Caco-2 (cell line): ENCODE measurements at regions not wholly inside any gene's neighbourhood (a gene's known extent, or its start where the extent isn't known, plus 50 kb on each side); places are given as distances from the start of the nearest gene placed in this dataset.

ENCODE experiments used
- BruUV-seq: library from RNA; stranded (reverse); fragments of 400-500 nt; replicated peaks from 2 replicates; lab custom pipeline; 2021; lab: Mats Ljungman, UMichigan
- CTCF ChIA-PET: fragments of 300-600 bp; sonication (Branson Sonifier 250); formaldehyde crosslinking; loops from one replicate; lab custom pipeline; 2022; ENCODE audit warnings: antibody characterized with exemption; lab: Charles Lee
- POLR2A ChIA-PET: fragments of 300-600 bp; sonication (Branson Sonifier 250); formaldehyde crosslinking; loops from one replicate; lab custom pipeline; 2022; ENCODE audit warnings: antibody characterized with exemption; lab: Charles Lee
- DNase-seq, 2 experiments: peaks; one replicate each; pipeline versions ENCODE4 v3.0.0 to v3.0.0-alpha.2; 2020 to 2022
- H3K27me3 ChIP-seq: replicated peaks from 2 replicates; pipeline ENCODE4 v1.6.0; 2011; ENCODE audit warnings: low read length; ENCODE audit not compliant: control insufficient read depth, insufficient read depth
- H3K36me3 ChIP-seq: 2 replicates; pipeline ENCODE4 v1.5.1; 2011; ENCODE audit warnings: low read length; ENCODE audit not compliant: control insufficient read depth, insufficient read depth
- H3K4me1 ChIP-seq: fragments of 250-450 bp; sonication (Bioruptor Pico); 2 replicates; pipeline ENCODE4 v1.5.1; 2020; ENCODE audit warnings: mild to moderate bottlenecking
- H3K4me3 ChIP-seq: 2 replicates; pipeline ENCODE4 v1.5.1; 2011; ENCODE audit warnings: low read depth, mild to moderate bottlenecking, control low read depth, low read length
- H3K9me3 ChIP-seq: fragments of 250-450 bp; sonication (Bioruptor Pico); 2 replicates; pipeline ENCODE4 v1.5.1; 2020; ENCODE audit warnings: mild to moderate bottlenecking, moderate library complexity
- H3K27ac Mint-ChIP-seq: one replicate; pipeline ENCODE4 v1.8.0; 2022; ENCODE audit warnings: mixed read lengths; ENCODE audit not compliant: unreplicated experiment
- H3K27me3 Mint-ChIP-seq: one replicate; pipeline ENCODE4 v1.8.0; 2022; ENCODE audit warnings: mixed read lengths; ENCODE audit not compliant: insufficient read depth, unreplicated experiment
- H3K36me3 Mint-ChIP-seq: one replicate; pipeline ENCODE4 v1.8.0; 2022; ENCODE audit warnings: mild to moderate bottlenecking, mixed read lengths; ENCODE audit not compliant: insufficient read depth, unreplicated experiment
- H3K4me1 Mint-ChIP-seq: one replicate; pipeline ENCODE4 v1.8.0; 2022; ENCODE audit warnings: low read depth, mixed read lengths; ENCODE audit not compliant: unreplicated experiment
- H3K4me3 Mint-ChIP-seq: one replicate; pipeline ENCODE4 v1.8.0; 2022; ENCODE audit warnings: mild to moderate bottlenecking, moderate library complexity, mixed read lengths; ENCODE audit not compliant: unreplicated experiment
- H3K9me3 Mint-ChIP-seq: one replicate; pipeline ENCODE4 v1.8.0; 2022; ENCODE audit warnings: mixed read lengths; ENCODE audit not compliant: unreplicated experiment
- CTCF ChIP-seq, 2 experiments: fragments of 200-600 bp in 1 of 2; IDR thresholded peaks; 1 replicate in 1 of 2; 2 replicates in 1 of 2; pipeline versions ENCODE4 v1.5.1 to v1.8.0; 2011 to 2022; ENCODE audit warnings: antibody characterized with exemption in 1 of 2, control low read depth in 1 of 2, inconsistent platforms in 1 of 2, low read depth in 1 of 2, low read length in 1 of 2, mild to moderate bottlenecking in 1 of 2, moderate library complexity in 1 of 2; ENCODE audit not compliant: insufficient read depth in 1 of 2, severe bottlenecking in 1 of 2, unreplicated experiment in 1 of 2
- intact Hi-C: fragments of 100-400 bp; cut with micrococcal nuclease; formaldehyde crosslinking; loops from one replicate; pipeline ENCODE4 v1.10.0; 2022; ENCODE audit not compliant: unreplicated experiment

- no peaks in the 10 kb centered on the region for H3K27me3 Mint-ChIP-seq
- TF ChIP-seq CTCF (IDR thresholded peaks at IDR 0.05; ENCODE audit: insufficient read depth in 1 of 2, low read depth in 1 of 2, low read length in 1 of 2, severe bottlenecking in 1 of 2, unreplicated experiment in 1 of 2) = no peak
- Histone ChIP-seq H3K4me3 (no peak overlapping the region), H3K9me3 (no peaks in the 10 kb centered on the region; the same call in 1 of the 2 replicates), H3K27me3 (no peaks in the 10 kb centered on the region), H3K36me3 (no peaks in the 10 kb centered on the region), H3K4me1 (no peaks in the 10 kb centered on the region)
- H3K27ac Mint-ChIP-seq = no peak overlapping the region
- BruUV-seq = no TSS peak
- peaks cover 37% of the 10 kb centered on the region for H3K9me3 Mint-ChIP-seq
- intact Hi-C loops = no loop called here
- DNase-seq = no peak
- no peaks in the 10 kb centered on the region for H3K4me1 Mint-ChIP-seq
- peaks cover 6% of the 10 kb centered on the region for H3K36me3 Mint-ChIP-seq
- H3K4me3 Mint-ChIP-seq = no peak overlapping the region
- ChIA-PET CTCF (no interaction called here), POLR2A (no interaction called here)
Observed at GRCh38 chr7:68348401-68348800, 1249.9 kb upstream of the AUTS2 start.

- Mint-ChIP-seq H3K9me3 (peaks cover 17% of the 10 kb centered on the region), H3K4me3 (no peak overlapping the region), H3K27me3 (no peaks in the 10 kb centered on the region), H3K4me1 (no peaks in the 10 kb centered on the region), H3K27ac (no peak overlapping the region), H3K36me3 (no peaks in the 10 kb centered on the region)
- Histone ChIP-seq H3K4me1 (no peaks in the 10 kb centered on the region), H3K27me3 (no peaks in the 10 kb centered on the region), H3K4me3 (no peak overlapping the region), H3K36me3 (no peaks in the 10 kb centered on the region), H3K9me3 (0 out of 2 replicates have a peak, but pooled peaks cover 3% of the 10 kb centered on the region)
- intact Hi-C loops = no loop called here
- CTCF ChIA-PET = no interaction called here
- no peak for TF ChIP-seq CTCF (IDR thresholded peaks at IDR 0.05; ENCODE audit: insufficient read depth in 1 of 2, low read depth in 1 of 2, low read length in 1 of 2, severe bottlenecking in 1 of 2, unreplicated experiment in 1 of 2)
- no TSS peak for BruUV-seq
- POLR2A ChIA-PET = no interaction called here
- DNase-seq = no peak
Observed at GRCh38 chr7:68362745-68363518, 1235.3 kb upstream of the AUTS2 start.

- TF ChIP-seq CTCF (IDR thresholded peaks at IDR 0.05; ENCODE audit: insufficient read depth in 1 of 2, low read depth in 1 of 2, low read length in 1 of 2, severe bottlenecking in 1 of 2, unreplicated experiment in 1 of 2) = no peak
- intact Hi-C loops = no loop called here
- POLR2A ChIA-PET = no interaction called here
- Mint-ChIP-seq H3K27ac (no peak overlapping the region), H3K4me1 (no peaks in the 10 kb centered on the region), H3K9me3 (peaks cover 30% of the 10 kb centered on the region), H3K27me3 (no peaks in the 10 kb centered on the region), H3K4me3 (no peak overlapping the region), H3K36me3 (no peaks in the 10 kb centered on the region)
- no peak for DNase-seq
- no peak overlapping the region for H3K4me3 ChIP-seq
- no peaks in the 10 kb centered on the region for H3K36me3 ChIP-seq
- CTCF ChIA-PET = no interaction called here
- 0 out of 2 replicates have a peak, but pooled peaks cover 3% of the 10 kb centered on the region for H3K9me3 ChIP-seq
- no peaks in the 10 kb centered on the region for H3K4me1 ChIP-seq
- no TSS peak for BruUV-seq
- H3K27me3 ChIP-seq = no peaks in the 10 kb centered on the region
Observed at GRCh38 chr7:68364886-68365625, 1233.2 kb upstream of the AUTS2 start.
